HG03460 (cell line): ENCODE measurements at regions not wholly inside any gene's neighbourhood (a gene's known extent, or its start where the extent isn't known, plus 50 kb on each side); places are given as distances from the start of the nearest gene placed in this dataset.
"Not testable (repeated sequence)": the region's sequence is repeated elsewhere in the genome, so short reads cannot be mapped to it uniquely, and the experiment has no call there.

Experiments
- ATAC-seq: cut with Tn5 transposase; IDR thresholded peaks from one replicate; pipeline ENCODE4 v1.9.1; 2021; ENCODE audit not compliant: unreplicated experiment

GRCh38 chr2:235105821-235106359 lies 154.1 kb downstream of the SH3BP4 start:
- ATAC-seq, result no peak

DNA sequence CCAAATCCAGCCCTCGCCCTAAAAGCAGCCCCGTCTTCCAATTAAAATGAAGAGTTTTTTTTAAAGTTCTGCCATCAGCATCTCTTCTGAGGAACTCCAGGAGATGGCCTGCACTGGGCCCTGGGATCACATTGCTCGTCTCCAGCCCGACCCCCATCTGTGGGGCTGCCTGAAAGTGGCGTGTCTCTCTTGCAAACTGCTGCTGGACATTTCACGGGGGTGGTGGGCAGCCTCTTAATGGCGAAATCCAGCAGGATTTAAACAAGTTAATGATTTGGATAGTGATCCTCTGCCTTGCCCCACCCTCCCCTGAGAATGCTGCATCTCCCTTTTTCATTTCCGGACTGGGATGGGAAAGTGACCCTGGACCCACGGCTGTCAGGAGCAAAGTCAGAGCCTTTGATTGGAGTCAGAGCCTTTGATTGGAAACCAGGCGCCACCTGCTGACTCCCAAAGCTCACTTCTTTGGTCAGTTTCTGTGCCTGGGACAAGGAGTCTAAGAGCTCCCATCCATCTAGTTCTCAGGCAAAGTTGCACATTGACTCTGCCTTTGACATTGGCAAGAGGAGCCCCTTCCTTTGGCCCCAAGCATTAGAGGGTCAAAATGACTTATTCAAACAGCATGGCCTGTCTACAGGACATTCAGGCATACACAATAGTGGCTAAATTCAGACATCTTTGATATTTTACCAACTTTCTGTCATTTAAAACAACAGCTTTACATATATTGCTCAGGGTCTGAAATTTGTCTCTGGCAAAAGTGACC lies 155.2 kb downstream of the SH3BP4 start:
- ATAC-seq, result no peak

DNA sequence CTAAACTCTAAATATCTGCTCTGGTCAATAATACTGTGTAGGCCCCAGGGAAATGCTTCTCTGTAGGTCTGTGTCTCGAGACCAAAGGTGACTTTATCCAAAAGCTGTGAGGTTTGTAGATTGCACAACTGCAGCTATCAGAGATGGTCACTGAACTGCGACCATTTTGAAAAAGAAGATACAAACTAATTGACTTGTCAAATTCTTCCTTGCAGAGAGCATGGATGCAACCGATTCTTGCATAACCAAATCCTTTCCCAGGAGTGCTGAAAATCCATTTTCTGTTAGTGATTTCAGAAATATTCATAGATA lies 155.8 kb downstream of the SH3BP4 start:
- ATAC-seq, result no peak

GRCh38 chr2:235109561-235109960 lies 157.7 kb downstream of the SH3BP4 start:
- not testable (repeated sequence) for ATAC-seq

DNA sequence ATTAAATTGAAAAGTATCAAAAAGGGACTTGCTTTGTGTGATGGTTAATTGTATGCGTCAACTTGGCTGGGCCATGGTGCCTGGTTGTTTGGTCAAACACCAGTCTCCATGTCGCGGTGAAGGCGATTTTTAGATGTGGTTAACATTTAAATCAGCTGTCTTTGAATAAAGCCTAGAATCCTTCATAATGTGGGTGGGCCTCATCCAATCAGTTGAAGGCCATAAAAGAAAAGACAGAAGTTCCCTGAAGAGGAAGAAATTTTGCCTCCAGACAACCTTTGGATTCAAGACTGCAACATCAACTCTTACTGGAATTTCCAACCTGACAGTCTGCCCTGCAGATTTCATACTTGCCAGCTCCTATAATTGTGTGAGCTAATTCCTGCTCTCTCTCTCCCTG lies 160.5 kb downstream of the SH3BP4 start:
- no peak for ATAC-seq

- ATAC-seq, result no peak
Measured at GRCh38 chr2:235113854-235114253, 162.0 kb downstream of the SH3BP4 start.

DNA sequence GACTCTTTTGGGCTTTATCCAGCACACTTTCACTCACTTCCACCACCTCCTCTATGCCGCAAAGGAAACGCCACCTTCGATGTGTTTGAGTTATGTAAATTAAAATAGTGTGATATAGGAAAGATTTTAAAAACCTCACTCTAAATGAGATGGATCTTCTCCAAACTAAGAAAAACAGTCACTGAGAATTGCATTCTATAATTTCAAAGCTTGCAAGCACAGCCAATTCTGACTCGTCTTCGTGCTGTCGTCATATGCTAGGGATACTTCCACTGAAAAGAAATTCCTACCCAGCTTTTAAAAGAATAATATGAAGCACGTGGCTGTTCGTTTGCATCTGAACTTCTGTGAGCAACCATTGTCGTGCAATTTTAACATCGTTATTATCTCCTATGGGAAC lies 162.5 kb downstream of the SH3BP4 start:
- ATAC-seq, result no peak

DNA sequence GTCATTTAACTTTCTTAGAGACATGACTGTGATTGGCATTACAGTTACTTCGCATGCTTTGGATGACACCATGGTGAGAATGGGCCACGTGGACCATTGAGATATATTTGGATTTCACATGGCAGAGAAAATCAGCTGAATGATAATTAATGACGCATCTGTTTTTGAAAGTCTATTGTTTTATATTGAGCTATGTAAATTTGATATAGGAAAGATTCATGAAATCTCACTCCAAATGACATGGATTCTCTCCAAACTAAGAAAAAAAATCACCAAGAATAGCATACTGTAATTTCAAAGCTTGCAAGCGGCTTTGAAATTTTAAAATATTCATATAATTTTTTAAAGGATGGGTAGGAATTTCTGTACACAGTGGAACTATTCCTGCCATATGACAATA lies 163.7 kb downstream of the SH3BP4 start:
- no peak for ATAC-seq

DNA sequence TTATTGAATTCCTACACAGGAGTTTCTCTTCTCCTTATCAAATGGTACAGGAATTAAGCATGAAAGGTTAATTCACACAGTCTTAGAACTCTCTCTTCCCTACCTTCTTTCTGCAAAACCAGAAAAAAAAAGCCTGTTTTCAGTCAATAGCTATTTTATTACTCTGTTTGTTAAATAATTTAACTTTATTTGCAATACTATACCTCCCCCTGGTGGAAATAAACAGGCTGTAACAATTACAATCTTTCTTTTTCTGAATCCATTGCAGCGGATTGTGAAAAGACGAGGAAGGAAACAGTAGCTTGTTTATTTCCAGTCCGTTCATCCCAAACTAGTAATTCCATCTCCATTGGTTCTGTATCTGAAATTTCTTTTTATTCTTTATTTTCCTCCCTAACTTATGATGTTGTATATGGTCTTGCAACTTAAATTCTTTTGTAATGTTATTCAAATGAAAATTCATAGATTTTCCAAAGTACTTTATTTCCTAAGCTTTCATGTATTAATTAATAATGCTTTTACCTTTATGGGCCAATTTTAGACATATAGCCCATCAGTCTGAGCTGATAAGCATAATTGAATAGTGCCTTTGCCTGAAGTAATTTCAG lies 165.2 kb downstream of the SH3BP4 start:
- ATAC-seq, result no peak

DNA sequence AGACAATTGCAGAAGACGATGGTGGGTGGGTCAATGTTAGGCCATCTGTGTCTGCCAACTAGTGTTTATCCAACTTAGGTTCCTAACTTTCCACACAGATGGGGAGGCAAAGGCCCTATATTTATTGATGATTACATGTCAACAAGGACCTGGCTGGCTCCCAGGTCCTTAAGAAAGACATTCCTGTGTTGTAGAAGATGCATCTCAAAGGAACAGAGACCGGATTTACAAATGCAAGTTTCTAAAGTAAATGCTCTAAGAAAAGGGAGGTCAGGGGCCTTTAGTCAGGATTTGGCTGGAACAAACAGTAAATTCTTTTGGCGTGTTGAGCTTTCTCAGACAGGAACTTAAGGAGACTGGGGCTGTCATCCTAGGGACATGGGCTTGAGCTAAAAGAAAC lies 175.0 kb downstream of the SH3BP4 start:
- no peak for ATAC-seq

GRCh38 chr2:235127931-235128330 lies 176.1 kb downstream of the SH3BP4 start:
- no peak for ATAC-seq

DNA sequence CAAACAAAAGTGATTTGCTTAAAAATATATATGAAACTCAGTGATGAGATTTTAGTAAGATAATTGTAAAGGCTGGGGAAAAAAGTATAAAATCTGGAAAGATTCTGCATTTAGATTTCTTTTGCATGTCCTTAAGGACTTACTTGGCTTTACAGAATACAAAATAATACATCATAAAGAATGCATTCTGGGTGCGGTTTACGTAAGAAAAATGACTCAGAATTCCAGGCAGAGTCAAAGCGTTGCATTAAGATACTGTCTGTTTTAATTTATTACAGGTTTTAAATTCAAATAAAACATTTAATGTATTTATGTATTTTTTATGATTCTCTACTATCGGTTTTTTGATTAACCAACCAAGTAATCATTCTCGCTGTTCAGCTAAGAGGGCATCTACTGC lies 178.0 kb downstream of the SH3BP4 start:
- no peak for ATAC-seq

DNA sequence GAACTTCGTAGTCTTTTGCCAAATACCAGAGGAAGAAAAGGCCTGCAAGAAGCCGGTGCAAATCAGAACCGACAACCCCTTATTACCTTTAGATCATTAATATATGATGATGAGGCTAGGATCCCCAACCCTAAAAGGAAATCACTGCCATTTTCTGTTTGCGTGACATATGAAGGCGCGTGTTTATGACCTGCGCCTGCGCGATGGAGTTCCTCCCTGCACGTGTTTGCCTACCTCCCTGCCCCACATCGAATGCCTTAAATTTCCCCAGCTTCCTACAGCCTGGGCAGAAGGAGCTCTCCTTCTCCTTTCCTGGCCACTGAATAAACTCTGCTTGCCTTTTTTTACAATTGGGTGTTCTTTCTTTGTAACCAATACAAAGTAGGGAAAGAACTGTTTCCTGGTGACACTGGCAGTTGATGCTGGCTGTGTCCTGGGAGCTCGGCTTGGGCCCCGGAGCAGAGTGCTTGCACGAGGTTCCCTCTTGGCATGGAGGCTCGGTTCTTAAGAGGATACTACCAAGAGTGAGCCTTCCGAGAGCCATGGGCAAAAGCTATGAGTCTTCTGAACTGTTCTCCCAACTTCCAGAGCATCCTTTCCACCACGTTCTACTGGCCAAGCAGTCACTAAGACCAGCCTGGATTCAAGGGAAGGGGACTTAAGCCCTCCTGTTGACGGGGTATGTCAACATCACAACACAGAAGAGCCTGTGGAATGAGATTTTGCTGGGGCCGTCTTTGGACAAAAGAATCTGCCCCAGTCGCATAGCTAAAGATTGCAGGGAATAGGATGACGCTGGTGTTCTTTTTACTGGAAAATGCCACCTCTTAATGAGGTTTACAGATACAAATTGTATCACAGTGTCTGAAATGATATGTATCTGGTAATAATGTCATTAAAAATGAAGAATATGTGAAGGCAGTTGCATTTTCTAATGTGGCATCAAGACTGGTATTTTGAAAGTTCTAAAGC lies 179.8 kb downstream of the SH3BP4 start:
- ATAC-seq, result no peak

DNA sequence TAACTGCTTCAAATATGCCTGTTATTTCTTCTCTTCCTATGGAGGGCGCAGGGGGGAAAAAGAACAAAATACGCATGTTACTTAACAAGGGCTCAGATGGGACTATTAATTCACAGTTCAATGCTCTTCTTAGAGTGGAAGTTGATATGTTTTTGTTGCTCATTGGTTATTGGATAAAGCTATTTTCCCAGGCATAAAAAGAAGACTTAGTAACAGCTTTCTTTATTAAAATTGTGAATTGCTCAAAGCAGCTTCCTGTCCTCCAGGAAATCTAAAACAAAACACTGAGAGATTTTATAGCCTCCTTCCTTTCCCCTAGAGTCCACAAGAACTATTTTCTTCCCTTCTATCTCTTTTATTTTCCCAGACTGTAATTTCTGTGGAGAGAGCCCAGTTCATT lies 180.8 kb downstream of the SH3BP4 start:
- no peak for ATAC-seq

DNA sequence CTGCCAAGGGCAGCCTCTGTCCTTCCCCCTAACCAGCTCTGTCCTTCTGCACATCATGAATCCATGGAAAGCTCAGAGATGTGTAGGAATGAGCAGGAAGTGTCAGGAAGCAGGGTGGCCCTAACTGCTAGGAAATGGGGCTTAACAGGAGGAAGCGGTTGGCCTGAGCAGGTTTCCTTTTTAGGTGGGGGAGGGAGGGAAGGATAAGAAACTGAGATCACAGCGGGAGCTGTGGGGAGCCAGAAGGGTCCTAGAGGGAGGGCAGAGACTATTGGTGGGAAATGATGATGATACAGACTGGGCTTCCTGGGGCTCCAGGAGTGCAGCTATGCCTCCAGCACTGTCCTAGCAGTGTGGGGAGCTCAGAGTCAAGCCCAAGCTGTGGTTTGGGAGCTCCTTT lies 182.0 kb downstream of the SH3BP4 start:
- ATAC-seq, result no peak

GRCh38 chr2:235134420-235134819 lies 182.6 kb downstream of the SH3BP4 start:
- no peak for ATAC-seq

GRCh38 chr2:235135195-235135965 lies 183.6 kb downstream of the SH3BP4 start:
- no peak for ATAC-seq

DNA sequence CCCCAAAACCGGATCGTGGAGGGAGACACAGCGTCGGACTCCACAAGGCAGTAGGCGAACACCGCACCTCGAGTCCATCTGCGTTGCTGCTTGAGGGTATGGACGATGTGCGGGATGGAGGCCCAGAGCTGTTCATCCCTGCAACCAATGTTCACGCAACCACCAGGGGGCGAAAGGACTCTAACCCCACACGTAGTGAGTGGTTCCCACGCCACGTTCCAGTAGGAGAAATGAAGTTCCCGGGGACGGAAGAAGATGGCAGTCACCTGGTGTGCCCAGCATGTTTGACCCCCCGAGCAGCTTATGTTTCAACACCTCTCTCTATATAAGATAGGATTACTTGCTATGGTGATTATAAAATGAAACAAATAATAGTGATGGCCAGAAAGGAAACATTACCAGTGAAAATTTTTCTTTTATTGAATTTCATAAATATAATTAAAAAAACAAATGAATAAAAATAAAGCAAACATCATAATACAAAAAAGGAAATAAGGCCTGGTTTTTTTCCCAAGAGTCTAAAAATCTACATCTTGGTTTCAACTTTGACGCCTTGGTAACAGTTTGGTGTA lies 184.3 kb downstream of the SH3BP4 start:
- ATAC-seq, result no peak

GRCh38 chr2:235138339-235138738 lies 186.5 kb downstream of the SH3BP4 start:
- no peak for ATAC-seq

DNA sequence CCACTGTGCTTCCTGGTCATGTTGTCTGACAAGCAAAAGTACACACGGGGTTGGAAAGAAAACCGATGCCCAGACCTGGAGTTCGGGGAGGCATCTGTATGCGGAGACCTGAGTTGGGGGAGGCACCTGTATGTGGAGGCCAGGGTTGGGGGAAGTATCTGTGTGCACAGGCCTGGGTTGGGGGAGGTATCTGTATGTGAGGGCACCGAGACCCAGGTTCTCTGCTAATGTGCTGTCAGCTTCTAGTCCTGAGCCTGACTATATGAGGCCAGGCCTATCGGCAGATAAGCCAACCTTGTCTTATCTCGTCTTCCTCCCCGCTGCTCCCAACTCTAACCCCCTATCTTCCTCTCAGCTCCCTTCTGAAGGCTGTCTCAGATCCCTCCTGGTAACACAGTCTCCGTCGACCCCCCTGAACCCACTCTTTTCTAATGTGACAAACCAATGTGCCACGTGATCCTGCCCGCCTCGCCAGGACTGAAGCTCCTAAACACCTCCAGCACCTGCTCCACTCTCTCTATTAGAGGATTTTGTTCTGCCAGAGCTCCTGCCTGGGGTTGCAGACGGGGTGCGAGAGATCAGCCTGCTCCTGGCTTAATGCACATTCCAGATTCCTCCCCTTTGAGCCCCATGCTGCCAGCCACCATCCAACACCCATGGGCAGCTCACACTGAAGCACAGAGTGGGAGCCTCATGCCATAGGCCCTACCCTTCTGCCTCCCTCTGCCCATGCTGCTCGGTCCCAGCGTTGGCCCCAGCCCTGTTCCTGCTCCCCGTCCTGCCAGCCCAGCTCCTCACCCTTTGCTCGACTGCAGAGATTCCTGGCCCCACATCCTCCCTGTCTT lies 188.4 kb downstream of the SH3BP4 start:
- no peak for ATAC-seq
